K562 (cell line): ENCODE measurements at regions not wholly inside any gene's neighbourhood (a gene's known extent, or its start where the extent isn't known, plus 50 kb on each side); places are given as distances from the start of the nearest gene placed in this dataset.

Experiments used
- ATAC-seq: fragments of 200-7000 bp; cut with Tn5 transposase; 3 replicates; pipeline ENCODE4 v1.9.1; 2020; ENCODE audit warnings: moderate library complexity
- BruUV-seq: library from RNA; stranded (reverse); fragments of 400-500 nt; replicated peaks from 2 replicates; lab custom pipeline; 2021; lab: Mats Ljungman, UMichigan
- CTCF ChIA-PET: fragments of 300-600 bp; formaldehyde crosslinking; extraction: SDS; loops from one replicate; lab custom pipeline; 2021; ENCODE audit warnings: low intra/inter-chr PET ratio; lab: Yijun Ruan, JAX
- POLR2A ChIA-PET: fragments of 300-600, 350-650 bp; sonication (Branson Sonifier 250); formaldehyde crosslinking; extraction: SDS; loops from one replicate; lab custom pipeline; 2021; ENCODE audit warnings: antibody characterized with exemption, inconsistent platforms; lab: Yijun Ruan, JAX
- DNase-seq, 4 experiments: peaks; one replicate each; pipeline versions ENCODE4 v3.0.0 to v3.0.0-alpha.2; 2011 to 2018; ENCODE audit warnings: low spot score in 3 of 4, mixed read lengths in 3 of 4; ENCODE audit errors: extremely low read depth in 1 of 4
- FAIRE-seq: peaks from 2 replicates; lab custom pipeline; 2011; peaks lifted over from hg19 to GRCh38; lab: Jason Lieb, UNC
- H2AFZ ChIP-seq: 2 replicates; pipeline ENCODE4 v1.6.0; 2011; ENCODE audit warnings: low read depth, low read length, control low read depth, inconsistent platforms
- H3K27ac ChIP-seq: fragments of 200-600 bp; 3 replicates; pipeline ENCODE4 v1.8.0; 2011; ENCODE audit warnings: low read depth, mild to moderate bottlenecking, control low read depth, inconsistent platforms, low read length, moderate library complexity, mixed read lengths; ENCODE audit errors: extremely low read depth
- H3K27me3 ChIP-seq, 2 experiments: fragments of 300-600 bp in 1 of 2; 2 replicates in 1 of 2; 3 replicates in 1 of 2; pipeline versions ENCODE4 v1.6.0 to v1.8.0; 2011; ENCODE audit warnings: inconsistent platforms in 2 of 2, low read length in 2 of 2, mild to moderate bottlenecking in 1 of 2, mixed read lengths in 1 of 2, moderate library complexity in 1 of 2; ENCODE audit not compliant: control insufficient read depth in 2 of 2, insufficient read depth in 2 of 2
- H3K36me3 ChIP-seq: fragments of 300-600 bp; 3 replicates; pipeline ENCODE4 v1.8.0; 2011; ENCODE audit warnings: mild to moderate bottlenecking, low read length, inconsistent platforms; ENCODE audit not compliant: control insufficient read depth, insufficient read depth
- H3K4me1 ChIP-seq, 2 experiments: fragments of 200-600 bp in 1 of 2; replicated peaks in 1 of 2; 2 replicates in 1 of 2; 3 replicates in 1 of 2; pipeline versions ENCODE4 v1.5.1 to v1.8.0; 2011; ENCODE audit warnings: inconsistent platforms in 2 of 2, low read length in 2 of 2, mild to moderate bottlenecking in 1 of 2, mixed read lengths in 1 of 2, moderate library complexity in 1 of 2; ENCODE audit not compliant: control insufficient read depth in 2 of 2, insufficient read depth in 2 of 2
- H3K4me2 ChIP-seq: 2 replicates; pipeline ENCODE4 v1.6.1; 2011; ENCODE audit warnings: low read length, control low read depth, inconsistent platforms, mixed read lengths; ENCODE audit not compliant: insufficient read depth
- H3K4me3 ChIP-seq: fragments of 200-600 bp; sonication (generic), shearing (Covaris generic); 2 replicates; pipeline ENCODE4 v1.5.1; 2016; ENCODE audit warnings: control low read depth, inconsistent platforms
- H3K79me2 ChIP-seq: fragments of 200-600 bp; 3 replicates; pipeline ENCODE4 v1.8.0; 2011; ENCODE audit warnings: low read length, inconsistent platforms; ENCODE audit not compliant: control insufficient read depth, insufficient read depth
- H3K9ac ChIP-seq, 2 experiments: 2 replicates each; pipeline versions ENCODE4 v1.6.0 to v1.6.1; 2011; ENCODE audit warnings: low read depth in 2 of 2, low read length in 2 of 2, control low read depth in 1 of 2, inconsistent platforms in 1 of 2, mild to moderate bottlenecking in 1 of 2, mixed read lengths in 1 of 2; ENCODE audit not compliant: insufficient read depth in 1 of 2
- H3K9me1 ChIP-seq: one replicate; pipeline ENCODE4 v1.6.0; 2011; ENCODE audit warnings: inconsistent platforms, mild to moderate bottlenecking, low read length, moderate library complexity; ENCODE audit not compliant: control insufficient read depth, insufficient read depth
- H3K9me3 ChIP-seq: replicated peaks from 2 replicates; pipeline ENCODE4 v1.5.1; 2011; ENCODE audit warnings: low read depth, low read length, inconsistent platforms; ENCODE audit not compliant: control insufficient read depth, insufficient read depth
- H4K20me1 ChIP-seq: replicated peaks from 2 replicates; pipeline ENCODE4 v1.6.1; 2011; ENCODE audit warnings: low read length, inconsistent platforms, mixed read lengths; ENCODE audit not compliant: control insufficient read depth, insufficient read depth
- ETV6 ChIP-seq, 3 experiments: fragments of 150-350 bp in 1 of 3; sonication (generic) in 1 of 3; formaldehyde crosslinking in 1 of 3; IDR thresholded peaks; 2 replicates each; pipeline versions ENCODE4 v1.6.1 to v1.8.0; 2014 to 2022; ENCODE audit warnings: borderline replicate concordance in 2 of 3, low read depth in 2 of 3, antibody characterized with exemption in 1 of 3, low read length in 1 of 3, mild to moderate bottlenecking in 1 of 3, missing genetic modification reagents in 1 of 3
- FOXK2 ChIP-seq, 2 experiments: fragments of 450-650 bp; IDR thresholded peaks in 1 of 2; conservative IDR thresholded peaks in 1 of 2; 2 replicates each; pipeline ENCODE4 v1.6.1; 2016; ENCODE audit warnings: low read depth in 2 of 2, mild to moderate bottlenecking in 1 of 2
- KDM5B ChIP-seq: fragments of 200-600 bp; sonication (generic); IDR thresholded peaks from 2 replicates; pipeline ENCODE4 v1.6.1; 2012; ENCODE audit warnings: low read depth, mild to moderate bottlenecking, moderate library complexity, low read length, control low read depth, inconsistent platforms; ENCODE audit not compliant: insufficient replicate concordance
- ZC3H11A ChIP-seq: IDR thresholded peaks from 2 replicates; pipeline ENCODE4 v1.6.1; 2012; ENCODE audit warnings: low read depth, low read length, improper control_type of control experiment
- ZNF124 ChIP-seq: sonication (generic); formaldehyde crosslinking; IDR thresholded peaks from 2 replicates; pipeline ENCODE4 v1.8.1; 2022; ENCODE audit warnings: missing genetic modification reagents
- WGBS: fragments of 100-300 bp; shearing (Covaris generic); methylation state at CpG from one replicate; pipeline ENCODE4 v1.1.6; 2016; ENCODE audit warnings: low coverage, mixed read lengths; ENCODE audit not compliant: insufficient coverage; ENCODE audit errors: missing lambda C conversion rate; 5-methylcytosine and 5-hydroxymethylcytosine counted together
- in situ Hi-C: fragments of 300-500 bp; cut with MboI; formaldehyde crosslinking; loops from 4 replicates; pipeline ENCODE4 v1.15.0; 2018; ENCODE audit warnings: inconsistent platforms, mixed read lengths
- intact Hi-C: fragments of 100-400 bp; cut with micrococcal nuclease; formaldehyde crosslinking; loops from 2 replicates; pipeline ENCODE4 v1.14.2; 2022
- TF ChIP-seq, protein P1 (sequence below): fragments of 450-650 bp; IDR thresholded peaks from 2 replicates; pipeline ENCODE4 v1.6.1; 2016; ENCODE audit warnings: missing biosample characterization, missing genetic modification characterization
- TF ChIP-seq, protein P2 (sequence below): fragments of 250-450 bp; sonication (Bioruptor Pico); IDR thresholded peaks from 2 replicates; pipeline ENCODE4 v1.4.0; 2020

DNA sequence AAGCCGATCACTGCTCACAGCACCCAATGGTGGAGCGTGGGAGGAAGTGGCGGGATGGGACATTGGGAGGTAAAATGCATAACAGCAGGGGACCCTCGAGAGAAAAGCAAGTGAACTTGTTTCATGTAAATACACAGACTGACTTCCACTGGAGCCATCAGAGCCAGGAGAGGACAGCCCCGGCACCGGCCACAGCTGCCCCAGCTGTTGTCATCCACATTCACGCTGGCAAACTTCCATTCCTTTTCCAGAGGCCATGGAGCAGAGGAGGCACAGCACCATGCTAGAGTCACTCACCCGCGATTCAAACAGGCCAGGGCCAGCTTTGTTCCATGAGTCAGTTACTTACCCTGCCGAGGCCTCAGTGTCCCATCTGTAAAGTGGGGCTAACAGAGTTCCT, 610.9 kb upstream of the SALL3 start:
- DNase-seq (no peak), FAIRE-seq (no peak), ATAC-seq (no peak)
- no peaks in the 10 kb centered on the region for H3K36me3 ChIP-seq
- ChIA-PET POLR2A (interaction anchor here (0.8 kb wide), 1 partner anchor 40 kb away, joined by 4 read pairs; no protein-coding TSS in a partner anchor), CTCF (no interaction called here)
- H2AFZ ChIP-seq = no peak overlapping the region
- no peaks in the 10 kb centered on the region for H3K9me1 ChIP-seq
- H3K9ac ChIP-seq = no peak overlapping the region
- intact Hi-C loops = no loop called here
- BruUV-seq = no TSS peak
- H3K27ac ChIP-seq = no peak overlapping the region
- peaks cover 0 to 8% of the 10 kb centered on the region in 2 experiments; a peak in 2 of 5 replicates for H3K27me3 ChIP-seq
- H4K20me1 ChIP-seq = no peaks in the 10 kb centered on the region; the same call in 1 of the 2 replicates
- H3K4me1 ChIP-seq = no peaks in the 10 kb centered on the region
- no peak overlapping the region for H3K4me2 ChIP-seq
- H3K4me3 ChIP-seq = no peak overlapping the region
- TF ChIP-seq, protein P1, sequence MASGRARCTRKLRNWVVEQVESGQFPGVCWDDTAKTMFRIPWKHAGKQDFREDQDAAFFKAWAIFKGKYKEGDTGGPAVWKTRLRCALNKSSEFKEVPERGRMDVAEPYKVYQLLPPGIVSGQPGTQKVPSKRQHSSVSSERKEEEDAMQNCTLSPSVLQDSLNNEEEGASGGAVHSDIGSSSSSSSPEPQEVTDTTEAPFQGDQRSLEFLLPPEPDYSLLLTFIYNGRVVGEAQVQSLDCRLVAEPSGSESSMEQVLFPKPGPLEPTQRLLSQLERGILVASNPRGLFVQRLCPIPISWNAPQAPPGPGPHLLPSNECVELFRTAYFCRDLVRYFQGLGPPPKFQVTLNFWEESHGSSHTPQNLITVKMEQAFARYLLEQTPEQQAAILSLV (tag) = no peak
- TF ChIP-seq ETV6 (IDR thresholded peaks at IDR 0.05; ENCODE audit: borderline replicate concordance in 1 of 2, low read depth in 2 of 2, low read length in 1 of 2) (no peak), ETV6 (CRISPR knock-in tag; IDR thresholded peaks at IDR 0.05; ENCODE audit: borderline replicate concordance) (no peak), FOXK2 (conservative IDR thresholded peaks at IDR 0.05 in 1 of 2, IDR thresholded peaks at IDR 0.05 in 1 of 2; ENCODE audit: low read depth in 2 of 2) (no peak), KDM5B (no peak), ZNF124 (CRISPR knock-in tag) (no peak), ZC3H11A (no peak)
- TF ChIP-seq, protein P2, sequence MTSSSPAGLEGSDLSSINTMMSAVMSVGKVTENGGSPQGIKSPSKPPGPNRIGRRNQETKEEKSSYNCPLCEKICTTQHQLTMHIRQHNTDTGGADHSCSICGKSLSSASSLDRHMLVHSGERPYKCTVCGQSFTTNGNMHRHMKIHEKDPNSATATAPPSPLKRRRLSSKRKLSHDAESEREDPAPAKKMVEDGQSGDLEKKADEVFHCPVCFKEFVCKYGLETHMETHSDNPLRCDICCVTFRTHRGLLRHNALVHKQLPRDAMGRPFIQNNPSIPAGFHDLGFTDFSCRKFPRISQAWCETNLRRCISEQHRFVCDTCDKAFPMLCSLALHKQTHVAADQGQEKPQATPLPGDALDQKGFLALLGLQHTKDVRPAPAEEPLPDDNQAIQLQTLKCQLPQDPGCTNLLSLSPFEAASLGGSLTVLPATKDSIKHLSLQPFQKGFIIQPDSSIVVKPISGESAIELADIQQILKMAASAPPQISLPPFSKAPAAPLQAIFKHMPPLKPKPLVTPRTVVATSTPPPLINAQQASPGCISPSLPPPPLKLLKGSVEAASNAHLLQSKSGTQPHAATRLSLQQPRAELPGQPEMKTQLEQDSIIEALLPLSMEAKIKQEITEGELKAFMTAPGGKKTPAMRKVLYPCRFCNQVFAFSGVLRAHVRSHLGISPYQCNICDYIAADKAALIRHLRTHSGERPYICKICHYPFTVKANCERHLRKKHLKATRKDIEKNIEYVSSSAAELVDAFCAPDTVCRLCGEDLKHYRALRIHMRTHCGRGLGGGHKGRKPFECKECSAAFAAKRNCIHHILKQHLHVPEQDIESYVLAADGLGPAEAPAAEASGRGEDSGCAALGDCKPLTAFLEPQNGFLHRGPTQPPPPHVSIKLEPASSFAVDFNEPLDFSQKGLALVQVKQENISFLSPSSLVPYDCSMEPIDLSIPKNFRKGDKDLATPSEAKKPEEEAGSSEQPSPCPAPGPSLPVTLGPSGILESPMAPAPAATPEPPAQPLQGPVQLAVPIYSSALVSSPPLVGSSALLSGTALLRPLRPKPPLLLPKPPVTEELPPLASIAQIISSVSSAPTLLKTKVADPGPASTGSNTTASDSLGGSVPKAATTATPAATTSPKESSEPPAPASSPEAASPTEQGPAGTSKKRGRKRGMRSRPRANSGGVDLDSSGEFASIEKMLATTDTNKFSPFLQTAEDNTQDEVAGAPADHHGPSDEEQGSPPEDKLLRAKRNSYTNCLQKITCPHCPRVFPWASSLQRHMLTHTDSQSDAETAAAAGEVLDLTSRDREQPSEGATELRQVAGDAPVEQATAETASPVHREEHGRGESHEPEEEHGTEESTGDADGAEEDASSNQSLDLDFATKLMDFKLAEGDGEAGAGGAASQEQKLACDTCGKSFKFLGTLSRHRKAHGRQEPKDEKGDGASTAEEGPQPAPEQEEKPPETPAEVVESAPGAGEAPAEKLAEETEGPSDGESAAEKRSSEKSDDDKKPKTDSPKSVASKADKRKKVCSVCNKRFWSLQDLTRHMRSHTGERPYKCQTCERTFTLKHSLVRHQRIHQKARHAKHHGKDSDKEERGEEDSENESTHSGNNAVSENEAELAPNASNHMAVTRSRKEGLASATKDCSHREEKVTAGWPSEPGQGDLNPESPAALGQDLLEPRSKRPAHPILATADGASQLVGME (CRISPR knock-in tag) = no peak
- H3K79me2 ChIP-seq = no peaks in the 10 kb centered on the region
- in situ Hi-C loops = no loop called here
- 3% methylated on average over 9 of the region's 10 CpGs for WGBS
- H3K9me3 ChIP-seq = no peaks in the 10 kb centered on the region
